Vagina (tissue), 2 donors: ENCODE measurements at regions not wholly inside any gene's neighbourhood (a gene's known extent, or its start where the extent isn't known, plus 50 kb on each side); places are given as distances from the start of the nearest gene placed in this dataset.

Experiments used
- DNase-seq, 2 donors: peaks; one replicate each; pipeline ENCODE4 v3.0.0-alpha.2; 2017; ENCODE audit errors: extremely low spot score in 2 of 2
- H3K27ac ChIP-seq: fragments of 200-600 bp; sonication (generic); one replicate; pipeline ENCODE4 v1.5.1; 2019
- H3K27me3 ChIP-seq: fragments of 200-600 bp; sonication (generic); one replicate; pipeline ENCODE4 v1.5.1; 2019
- H3K36me3 ChIP-seq, 2 donors: fragments of 200-600 bp; sonication (generic); one replicate each; pipeline ENCODE4 v1.5.1; 2017 to 2019
- H3K4me1 ChIP-seq: fragments of 200-600 bp; sonication (generic); one replicate; pipeline ENCODE4 v1.5.1; 2019
- H3K4me3 ChIP-seq, 2 donors: fragments of 200-600 bp; sonication (generic); 1 replicate in 1 of 2; 2 replicates in 1 of 2; pipeline ENCODE4 v1.5.1; 2016 to 2019
- H3K9me3 ChIP-seq: fragments of 200-600 bp; sonication (generic); one replicate; pipeline ENCODE4 v1.5.1; 2019
- CTCF ChIP-seq, 3 experiments: fragments of 450-650 bp in 2 of 3; fragments of 200-600 bp in 1 of 3; sonication (generic) in 1 of 3; IDR thresholded peaks; one replicate each; pipeline ENCODE4 v1.5.1; 2017 to 2019; ENCODE audit warnings: antibody characterized with exemption in 3 of 3, mild to moderate bottlenecking in 2 of 3, moderate library complexity in 2 of 3
- POLR2A ChIP-seq, 2 donors: fragments of 450-650 bp; IDR thresholded peaks; one replicate each; pipeline ENCODE4 v1.6.1; 2017; ENCODE audit warnings: antibody characterized with exemption in 2 of 2, mild to moderate bottlenecking in 2 of 2, moderate library complexity in 2 of 2
- POLR2AphosphoS5 ChIP-seq, 2 donors: sonication (generic); formaldehyde crosslinking; IDR thresholded peaks; one replicate each; pipeline ENCODE4 v1.9.0; 2017; ENCODE audit warnings: antibody characterized with exemption in 2 of 2, mild to moderate bottlenecking in 2 of 2, low read depth in 1 of 2; ENCODE audit not compliant: insufficient read depth in 1 of 2
- intact Hi-C: fragments of 100-400 bp; cut with DNase I; formaldehyde crosslinking; loops from one replicate; pipeline ENCODE4 v1.15.1; 2023

- H3K9me3 ChIP-seq, result no peaks in the 10 kb centered on the region
- intact Hi-C loops, result no loop called here
These were observed 239.1 kb downstream of the C1D start for GRCh38 chr2:67823726-67824125.

DNA sequence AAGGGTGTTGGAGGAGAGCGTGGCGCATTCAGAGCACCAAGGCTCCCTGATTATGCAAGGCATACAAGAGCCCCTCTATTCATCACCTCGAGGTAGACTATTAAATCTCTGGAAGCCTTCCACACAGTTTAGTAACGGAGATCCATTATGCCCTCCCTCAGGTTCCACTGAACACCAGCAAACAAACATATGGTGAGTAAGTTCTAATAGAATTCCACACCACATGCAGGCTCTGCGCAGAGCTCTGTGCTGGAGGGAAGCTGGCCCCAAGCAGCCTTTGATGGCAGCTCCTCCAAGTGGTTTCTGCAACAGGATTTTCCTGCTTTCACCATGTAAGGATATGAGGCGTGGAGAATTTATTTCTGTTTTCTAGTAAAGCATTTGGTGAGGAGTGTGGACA, 238.6 kb downstream of the C1D start:
- TF ChIP-seq POLR2A (IDR thresholded peaks at IDR 0.05) (no peak), POLR2AphosphoS5 (IDR thresholded peaks at IDR 0.05; ENCODE audit: insufficient read depth in 1 of 2, low read depth in 1 of 2) (no peak), CTCF (IDR thresholded peaks at IDR 0.05) (no peak)
- no peaks in the 10 kb centered on the region for H3K4me1 ChIP-seq
- H3K27ac ChIP-seq, result no peak overlapping the region
- no peaks in the 10 kb centered on the region for H3K27me3 ChIP-seq
- intact Hi-C loops, result no loop called here
- no peaks in the 10 kb centered on the region for H3K9me3 ChIP-seq
- DNase-seq, result no peak
- H3K4me3 ChIP-seq, result no peak overlapping the region
- no peaks in the 10 kb centered on the region for H3K36me3 ChIP-seq

More at GRCh38 chr2:67823726-67824125, 239.1 kb downstream of the C1D start:
- H3K27me3 ChIP-seq, result no peaks in the 10 kb centered on the region
- no peaks in the 10 kb centered on the region for H3K36me3 ChIP-seq
- H3K27ac ChIP-seq, result no peak overlapping the region
- H3K4me3 ChIP-seq, result no peak overlapping the region
- DNase-seq, result no peak
- no peaks in the 10 kb centered on the region for H3K4me1 ChIP-seq
- TF ChIP-seq POLR2A (IDR thresholded peaks at IDR 0.05), result no peak

GRCh38 chr2:67825476-67825875, 237.3 kb downstream of the C1D start:
- no peak overlapping the region for H3K27ac ChIP-seq
- H3K9me3 ChIP-seq, result no peaks in the 10 kb centered on the region
- intact Hi-C loops, result no loop called here
- TF ChIP-seq POLR2AphosphoS5 (IDR thresholded peaks at IDR 0.05; ENCODE audit: insufficient read depth in 1 of 2, low read depth in 1 of 2) (no peak), CTCF (IDR thresholded peaks at IDR 0.05) (no peak), POLR2A (IDR thresholded peaks at IDR 0.05) (no peak)
- no peak overlapping the region for H3K4me3 ChIP-seq
- no peaks in the 10 kb centered on the region for H3K4me1 ChIP-seq
- H3K36me3 ChIP-seq, result no peaks in the 10 kb centered on the region
- no peaks in the 10 kb centered on the region for H3K27me3 ChIP-seq
- no peak for DNase-seq

- H3K27me3 ChIP-seq, result no peaks in the 10 kb centered on the region
- H3K4me3 ChIP-seq, result no peak overlapping the region
- H3K9me3 ChIP-seq, result no peaks in the 10 kb centered on the region
- intact Hi-C loops, result no loop called here
- no peaks in the 10 kb centered on the region for H3K36me3 ChIP-seq
- H3K27ac ChIP-seq, result no peak overlapping the region
- DNase-seq, result no peak
- TF ChIP-seq POLR2AphosphoS5 (IDR thresholded peaks at IDR 0.05; ENCODE audit: insufficient read depth in 1 of 2, low read depth in 1 of 2), result no peak
- no peak for TF ChIP-seq CTCF (IDR thresholded peaks at IDR 0.05)
- no peaks in the 10 kb centered on the region for H3K4me1 ChIP-seq
These were observed 234.7 kb downstream of the C1D start for GRCh38 chr2:67828066-67828465.

- DNase-seq, result no peak
- Histone ChIP-seq H3K36me3 (no peaks in the 10 kb centered on the region), H3K27ac (no peak overlapping the region), H3K4me3 (no peak overlapping the region), H3K9me3 (no peaks in the 10 kb centered on the region), H3K4me1 (no peaks in the 10 kb centered on the region), H3K27me3 (no peaks in the 10 kb centered on the region)
- TF ChIP-seq POLR2AphosphoS5 (IDR thresholded peaks at IDR 0.05; ENCODE audit: insufficient read depth in 1 of 2, low read depth in 1 of 2), result no peak
- no peak for TF ChIP-seq CTCF (IDR thresholded peaks at IDR 0.05)
- no peak for TF ChIP-seq POLR2A (IDR thresholded peaks at IDR 0.05)
- intact Hi-C loops, result no loop called here
These were observed 233.3 kb downstream of the C1D start for GRCh38 chr2:67829470-67829869.

DNA sequence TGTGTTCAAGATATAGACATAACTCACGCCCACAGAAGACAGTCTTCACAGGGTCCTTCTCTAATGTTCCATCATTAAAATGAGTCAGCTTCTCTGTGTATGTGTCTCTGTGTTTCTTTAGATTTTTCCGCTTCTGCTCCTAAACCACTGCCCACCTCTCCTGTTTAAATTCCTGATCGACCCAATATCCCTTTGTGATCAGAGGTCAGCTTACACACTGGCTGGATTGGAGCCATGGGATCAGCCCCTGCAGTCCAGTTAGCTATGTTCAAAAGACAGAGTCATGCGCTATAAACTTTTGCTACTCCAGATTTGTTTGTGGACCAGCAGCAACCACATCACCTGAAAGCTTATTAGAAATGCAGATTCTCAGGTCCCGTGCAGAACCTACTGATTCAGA, 229.2 kb downstream of the C1D start:
- Histone ChIP-seq H3K4me3 (no peak overlapping the region), H3K9me3 (no peaks in the 10 kb centered on the region), H3K36me3 (no peaks in the 10 kb centered on the region), H3K27ac (no peak overlapping the region), H3K4me1 (no peaks in the 10 kb centered on the region), H3K27me3 (no peaks in the 10 kb centered on the region)
- intact Hi-C loops, result no loop called here
- no peak for TF ChIP-seq POLR2A (IDR thresholded peaks at IDR 0.05)
- TF ChIP-seq POLR2AphosphoS5 (IDR thresholded peaks at IDR 0.05; ENCODE audit: insufficient read depth in 1 of 2, low read depth in 1 of 2), result no peak
- no peak for DNase-seq
